ENCODE measurements at regions not wholly inside any gene's neighbourhood (a gene's known extent, or its start where the extent isn't known, plus 50 kb on each side); places are given as distances from the start of the nearest gene placed in this dataset.

GRCh38 chr4:184884883-184885282 is 59.1 kb upstream of the ACSL1 start (continued):
- no peak for TF ChIP-seq ZBTB40 (IDR thresholded peaks at IDR 0.05)
- TF ChIP-seq ZBTB40 (CRISPR knock-in tag; IDR thresholded peaks at IDR 0.05), result no peak
- no peak for TF ChIP-seq AFF4 (CRISPR knock-in tag; IDR thresholded peaks at IDR 0.05)
- TF ChIP-seq FOXJ3 (CRISPR knock-in tag; IDR thresholded peaks at IDR 0.05; ENCODE audit: borderline replicate concordance), result peak; percentile 87; the same call in 1 of the 2 replicates
- peak; percentile 36; the same call in 1 of the 2 replicates for TF ChIP-seq KMT2A (CRISPR knock-in tag; IDR thresholded peaks at IDR 0.05)
- TF ChIP-seq HHEX (CRISPR knock-in tag; IDR thresholded peaks at IDR 0.05), result no peak
- no peak for TF ChIP-seq TEAD2 (CRISPR knock-in tag; IDR thresholded peaks at IDR 0.05)
- TF ChIP-seq ZBTB46 (CRISPR knock-in tag; IDR thresholded peaks at IDR 0.05; ENCODE audit: borderline replicate concordance), result no peak
- TF ChIP-seq ZSCAN12 (CRISPR knock-in tag; IDR thresholded peaks at IDR 0.05), result no peak
- no peak for TF ChIP-seq ZNF24 (IDR thresholded peaks at IDR 0.05)
- TF ChIP-seq ZNF160 (CRISPR knock-in tag; IDR thresholded peaks at IDR 0.05), result no peak
- no peak for TF ChIP-seq IKZF1 (IDR thresholded peaks at IDR 0.05)
- no peak for TF ChIP-seq CBX2 (IDR thresholded peaks at IDR 0.05; ENCODE audit: low read depth, low read length)
- no peak for TF ChIP-seq CBX2 (CRISPR knock-in tag; IDR thresholded peaks at IDR 0.05; ENCODE audit: low read depth)
- TF ChIP-seq SNRNP70 (IDR thresholded peaks at IDR 0.05; ENCODE audit: low read depth, low read length), result no peak
- TF ChIP-seq ZNF652 (CRISPR knock-in tag; IDR thresholded peaks at IDR 0.05; ENCODE audit: borderline replicate concordance, low read depth), result no peak
- TF ChIP-seq MATR3 (CRISPR knock-in tag; IDR thresholded peaks at IDR 0.05), result no peak
- TF ChIP-seq ZNF329 (CRISPR knock-in tag; IDR thresholded peaks at IDR 0.05; ENCODE audit: low read depth), result no peak
- TF ChIP-seq ERF (CRISPR knock-in tag; IDR thresholded peaks at IDR 0.05), result peak; percentile 65; the same call in 1 of the 2 replicates

All from HepG2 (cell line).